ENCODE measurements at regions not wholly inside any gene's neighbourhood (a gene's known extent, or its start where the extent isn't known, plus 50 kb on each side); places are given as distances from the start of the nearest gene placed in this dataset.

DNA sequence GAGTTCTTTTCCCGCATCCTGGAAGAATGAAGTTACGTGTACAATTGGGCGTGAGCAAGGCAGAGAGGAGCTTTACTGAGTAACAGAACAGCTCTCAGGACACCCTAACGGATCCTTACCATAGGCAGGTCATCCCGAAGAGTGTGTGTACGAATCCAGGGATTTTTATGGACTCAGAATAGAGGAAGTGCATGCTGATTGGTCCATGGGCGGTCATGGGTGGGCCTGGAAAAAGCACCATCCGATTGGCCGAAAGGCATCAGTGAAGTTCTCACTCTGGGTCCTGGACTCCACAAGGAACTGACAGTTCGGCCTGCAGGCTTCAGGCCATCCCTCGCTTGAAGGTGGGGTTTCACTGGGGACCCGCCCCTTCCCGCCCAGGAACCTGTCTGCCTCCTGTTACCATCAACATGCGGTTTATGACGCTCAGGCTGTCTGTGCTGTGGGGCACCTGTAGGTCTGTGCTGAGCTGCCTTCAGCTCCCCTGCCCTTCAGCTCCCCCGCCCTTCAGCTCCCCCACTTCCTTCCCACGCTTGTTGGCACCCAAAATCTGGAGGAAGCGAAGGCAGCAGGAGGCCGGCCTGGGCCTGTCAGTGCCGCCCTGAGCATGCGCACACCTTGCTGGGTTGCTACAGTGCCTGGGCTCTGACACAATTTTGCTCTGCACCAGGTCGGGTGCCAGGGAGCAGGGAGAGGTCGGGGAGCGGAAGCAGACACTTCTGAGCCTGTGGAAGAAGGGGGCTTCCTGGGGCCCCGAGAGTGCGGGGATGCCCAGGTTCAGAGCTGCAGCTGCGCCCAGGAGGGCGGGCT lies 57.9 kb upstream of the MANEA start (continued):
- TF ChIP-seq MLLT1 (IDR thresholded peaks at IDR 0.05) (0 out of 4 replicates have a peak, but pooled peaks of 1 of the 2 experiments have one; percentile 36), SMARCA4 (IDR thresholded peaks at IDR 0.05) (no peak), NEUROD1 (IDR thresholded peaks at IDR 0.05; ENCODE audit: borderline replicate concordance, low read depth, low read length, partially characterized antibody) (no peak), ZNF253 (CRISPR knock-in tag; conservative IDR thresholded peaks at IDR 0.05) (no peak), CREB3L1 (IDR thresholded peaks at IDR 0.05; ENCODE audit: borderline replicate concordance, low read depth) (no peak), HBP1 (CRISPR knock-in tag; IDR thresholded peaks at IDR 0.05) (no peak), ARNT (IDR thresholded peaks at IDR 0.05) (no peak), STAT5B (CRISPR knock-in tag; IDR thresholded peaks at IDR 0.05) (no peak), RERE (CRISPR knock-in tag; IDR thresholded peaks at IDR 0.05; ENCODE audit: borderline replicate concordance) (no peak), ZC3H4 (CRISPR knock-in tag; IDR thresholded peaks at IDR 0.05; ENCODE audit: borderline replicate concordance) (no peak), ZNF644 (tag; IDR thresholded peaks at IDR 0.05; ENCODE audit: low read depth) (no peak), NFE2 (IDR thresholded peaks at IDR 0.05; ENCODE audit: low read depth) (no peak), NCOA2 (IDR thresholded peaks at IDR 0.05; ENCODE audit: partially characterized antibody in 2 of 2) (no peak), E2F3 (CRISPR knock-in tag; IDR thresholded peaks at IDR 0.05) (no peak)
- TF ChIP-seq, protein P1, sequence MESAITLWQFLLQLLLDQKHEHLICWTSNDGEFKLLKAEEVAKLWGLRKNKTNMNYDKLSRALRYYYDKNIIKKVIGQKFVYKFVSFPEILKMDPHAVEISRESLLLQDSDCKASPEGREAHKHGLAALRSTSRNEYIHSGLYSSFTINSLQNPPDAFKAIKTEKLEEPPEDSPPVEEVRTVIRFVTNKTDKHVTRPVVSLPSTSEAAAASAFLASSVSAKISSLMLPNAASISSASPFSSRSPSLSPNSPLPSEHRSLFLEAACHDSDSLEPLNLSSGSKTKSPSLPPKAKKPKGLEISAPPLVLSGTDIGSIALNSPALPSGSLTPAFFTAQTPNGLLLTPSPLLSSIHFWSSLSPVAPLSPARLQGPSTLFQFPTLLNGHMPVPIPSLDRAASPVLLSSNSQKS (CRISPR knock-in tag; IDR thresholded peaks at IDR 0.05), result no peak
- TF ChIP-seq, protein P2, sequence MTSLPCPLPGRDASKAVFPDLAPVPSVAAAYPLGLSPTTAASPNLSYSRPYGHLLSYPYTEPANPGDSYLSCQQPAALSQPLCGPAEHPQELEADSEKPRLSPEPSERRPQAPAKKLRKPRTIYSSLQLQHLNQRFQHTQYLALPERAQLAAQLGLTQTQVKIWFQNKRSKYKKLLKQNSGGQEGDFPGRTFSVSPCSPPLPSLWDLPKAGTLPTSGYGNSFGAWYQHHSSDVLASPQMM (CRISPR knock-in tag; IDR thresholded peaks at IDR 0.05), result no peak
